ENCODE measurements at regions not wholly inside any gene's neighbourhood (a gene's known extent, or its start where the extent isn't known, plus 50 kb on each side); places are given as distances from the start of the nearest gene placed in this dataset.

DNA sequence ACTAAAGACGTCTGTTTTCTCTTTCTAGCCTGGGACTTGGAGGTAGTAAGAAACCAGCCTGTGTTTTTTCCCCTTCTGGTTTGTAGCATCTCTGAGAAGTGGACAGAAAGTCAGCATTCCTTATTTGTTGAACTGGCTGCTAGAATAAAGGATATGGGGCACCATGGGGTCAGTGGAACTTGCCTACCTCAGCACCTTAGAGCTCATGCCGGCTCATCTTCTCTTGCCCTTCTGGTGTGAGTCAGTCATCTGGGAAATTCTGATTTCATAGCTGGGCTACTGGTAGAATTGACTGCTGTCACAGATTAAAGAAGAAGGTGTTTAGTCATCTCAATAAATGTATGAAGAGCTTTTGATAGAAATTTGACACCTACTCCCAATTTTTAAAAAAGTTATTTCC, 202.7 kb upstream of the TOPAZ1 start:
- CTCF ChIA-PET: no interaction called here
- TF ChIP-seq, protein P1, sequence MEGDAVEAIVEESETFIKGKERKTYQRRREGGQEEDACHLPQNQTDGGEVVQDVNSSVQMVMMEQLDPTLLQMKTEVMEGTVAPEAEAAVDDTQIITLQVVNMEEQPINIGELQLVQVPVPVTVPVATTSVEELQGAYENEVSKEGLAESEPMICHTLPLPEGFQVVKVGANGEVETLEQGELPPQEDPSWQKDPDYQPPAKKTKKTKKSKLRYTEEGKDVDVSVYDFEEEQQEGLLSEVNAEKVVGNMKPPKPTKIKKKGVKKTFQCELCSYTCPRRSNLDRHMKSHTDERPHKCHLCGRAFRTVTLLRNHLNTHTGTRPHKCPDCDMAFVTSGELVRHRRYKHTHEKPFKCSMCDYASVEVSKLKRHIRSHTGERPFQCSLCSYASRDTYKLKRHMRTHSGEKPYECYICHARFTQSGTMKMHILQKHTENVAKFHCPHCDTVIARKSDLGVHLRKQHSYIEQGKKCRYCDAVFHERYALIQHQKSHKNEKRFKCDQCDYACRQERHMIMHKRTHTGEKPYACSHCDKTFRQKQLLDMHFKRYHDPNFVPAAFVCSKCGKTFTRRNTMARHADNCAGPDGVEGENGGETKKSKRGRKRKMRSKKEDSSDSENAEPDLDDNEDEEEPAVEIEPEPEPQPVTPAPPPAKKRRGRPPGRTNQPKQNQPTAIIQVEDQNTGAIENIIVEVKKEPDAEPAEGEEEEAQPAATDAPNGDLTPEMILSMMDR (conservative IDR thresholded peaks at IDR 0.05; ENCODE audit: low read depth): no peak
- H3K27ac ChIP-seq: no peak overlapping the region
- POLR2A ChIA-PET (ENCODE audit: low non-redundant PET): no interaction called here
- DNase-seq (ENCODE audit: low spot score): no peak

DNA sequence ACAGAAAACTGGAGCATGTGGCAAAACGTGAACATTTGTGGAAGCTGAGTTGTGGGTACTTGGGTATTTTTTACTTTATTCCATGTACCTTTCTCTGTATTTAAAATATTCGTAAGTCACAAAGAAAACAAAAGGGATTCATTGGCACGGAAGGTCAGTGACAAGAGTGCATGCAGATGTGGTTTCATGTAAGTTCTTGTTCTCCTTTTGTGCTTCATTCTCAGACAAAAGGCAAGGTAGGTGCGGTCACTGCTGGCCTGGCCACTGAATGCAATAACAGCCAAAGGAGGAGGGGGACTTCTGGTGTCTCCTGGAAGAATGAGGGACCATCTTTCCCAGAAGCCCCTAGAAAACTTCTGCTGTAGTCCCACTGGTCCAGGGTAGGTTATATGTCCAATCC, 200.0 kb upstream of the TOPAZ1 start:
- ChIA-PET CTCF (no interaction called here), POLR2A (ENCODE audit: low non-redundant PET) (no interaction called here)
- TF ChIP-seq, protein P1 (conservative IDR thresholded peaks at IDR 0.05; ENCODE audit: low read depth): no peak
- DNase-seq (ENCODE audit: low spot score): no peak
- no peak overlapping the region for H3K27ac ChIP-seq

DNA sequence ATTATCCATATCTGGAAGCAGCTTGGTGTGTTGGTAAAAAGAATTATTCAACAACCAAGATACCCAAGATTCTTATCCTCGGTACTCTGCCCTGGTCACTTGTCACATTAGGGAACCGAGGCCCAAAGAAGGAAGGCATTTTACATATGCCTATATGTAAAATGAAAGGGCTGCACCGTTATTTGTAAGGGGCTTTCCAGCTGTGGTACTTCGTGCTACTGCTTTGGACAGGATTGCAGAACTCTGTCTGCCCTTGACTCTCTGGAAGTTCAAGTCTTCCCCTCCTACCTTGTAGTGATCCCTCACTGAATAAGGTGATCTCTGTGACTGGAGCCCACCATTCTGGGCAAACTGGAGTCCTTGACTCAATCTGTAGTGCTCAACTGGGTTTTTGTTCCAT, 198.9 kb upstream of the TOPAZ1 start:
- TF ChIP-seq, protein P1 (conservative IDR thresholded peaks at IDR 0.05; ENCODE audit: low read depth): no peak
- ChIA-PET POLR2A (ENCODE audit: low non-redundant PET) (no interaction called here), CTCF (interaction anchor here (0.7 kb wide), 1 partner anchor 178 kb away, joined by 3 read pairs; no protein-coding TSS in a partner anchor)
- DNase-seq (ENCODE audit: low spot score): no peak
- H3K27ac ChIP-seq: no peak overlapping the region

DNA sequence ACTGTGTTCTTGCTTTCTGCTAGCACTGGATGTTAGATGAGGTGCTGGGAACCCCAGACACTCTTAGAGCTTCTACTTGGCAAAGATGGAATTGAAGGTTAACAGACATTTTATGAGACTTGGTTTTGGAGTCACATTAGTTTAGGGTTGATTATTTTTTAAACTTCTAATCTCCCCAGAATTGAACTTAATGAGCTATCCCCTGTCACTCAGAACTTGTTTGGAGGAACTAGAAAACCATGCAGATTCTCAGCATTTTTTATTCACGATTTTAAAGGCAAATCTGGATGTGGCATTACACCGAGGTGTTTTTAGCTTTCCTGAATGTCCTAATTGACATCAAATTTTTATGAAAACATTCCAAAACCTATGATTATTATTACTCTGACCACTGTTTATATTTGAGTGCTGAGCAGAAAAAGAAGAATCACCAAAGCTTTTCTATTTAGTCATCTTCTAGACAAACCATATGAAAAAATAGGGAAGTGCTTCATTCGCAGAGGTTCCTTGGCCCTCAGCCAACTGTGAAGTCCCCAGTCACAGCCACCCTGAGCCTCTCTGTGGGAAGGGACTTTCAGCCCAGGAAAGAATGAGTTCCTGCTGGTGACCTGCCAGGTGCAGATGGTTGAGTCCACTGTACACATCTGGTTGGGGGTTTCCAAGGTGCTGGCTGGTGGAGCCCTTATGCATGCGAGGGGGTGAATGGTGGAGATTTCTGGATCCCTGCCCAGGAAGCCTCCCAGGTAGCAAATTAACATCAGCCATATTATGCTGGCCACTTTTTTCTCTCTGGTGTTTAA, 196.0 kb upstream of the TOPAZ1 start:
- ChIA-PET CTCF (no interaction called here), POLR2A (ENCODE audit: low non-redundant PET) (no interaction called here)
- DNase-seq (ENCODE audit: low spot score): no peak

DNA sequence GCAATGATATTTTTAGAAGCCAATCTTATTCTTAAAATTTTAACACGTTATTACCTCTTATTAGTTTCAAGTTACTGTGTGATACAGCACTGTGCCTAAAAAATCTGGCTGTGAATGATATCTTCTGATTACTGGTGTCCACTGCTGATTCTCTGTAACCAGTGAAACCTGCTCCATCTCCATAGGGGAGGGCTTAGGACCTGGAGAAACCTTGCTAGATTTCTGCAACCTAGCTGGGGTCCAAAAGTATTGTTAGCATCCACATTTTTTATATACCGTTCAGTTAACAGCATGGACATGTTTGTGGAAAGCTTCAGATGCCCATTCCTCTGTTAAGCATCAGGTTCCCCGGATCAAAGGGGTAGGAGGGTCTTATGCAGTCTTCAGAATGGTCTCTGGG, 193.9 kb upstream of the TOPAZ1 start:
- no peak for DNase-seq (ENCODE audit: low spot score)
- no peak overlapping the region for H3K27ac ChIP-seq
- TF ChIP-seq, protein P1 (conservative IDR thresholded peaks at IDR 0.05; ENCODE audit: low read depth): no peak
- POLR2A ChIA-PET (ENCODE audit: low non-redundant PET): no interaction called here
- CTCF ChIA-PET: no interaction called here

More for the DNA sequence above, 196.0 kb upstream of the TOPAZ1 start:
- H3K27ac ChIP-seq: no peak overlapping the region
- TF ChIP-seq, protein P1 (conservative IDR thresholded peaks at IDR 0.05; ENCODE audit: low read depth): no peak

DNA sequence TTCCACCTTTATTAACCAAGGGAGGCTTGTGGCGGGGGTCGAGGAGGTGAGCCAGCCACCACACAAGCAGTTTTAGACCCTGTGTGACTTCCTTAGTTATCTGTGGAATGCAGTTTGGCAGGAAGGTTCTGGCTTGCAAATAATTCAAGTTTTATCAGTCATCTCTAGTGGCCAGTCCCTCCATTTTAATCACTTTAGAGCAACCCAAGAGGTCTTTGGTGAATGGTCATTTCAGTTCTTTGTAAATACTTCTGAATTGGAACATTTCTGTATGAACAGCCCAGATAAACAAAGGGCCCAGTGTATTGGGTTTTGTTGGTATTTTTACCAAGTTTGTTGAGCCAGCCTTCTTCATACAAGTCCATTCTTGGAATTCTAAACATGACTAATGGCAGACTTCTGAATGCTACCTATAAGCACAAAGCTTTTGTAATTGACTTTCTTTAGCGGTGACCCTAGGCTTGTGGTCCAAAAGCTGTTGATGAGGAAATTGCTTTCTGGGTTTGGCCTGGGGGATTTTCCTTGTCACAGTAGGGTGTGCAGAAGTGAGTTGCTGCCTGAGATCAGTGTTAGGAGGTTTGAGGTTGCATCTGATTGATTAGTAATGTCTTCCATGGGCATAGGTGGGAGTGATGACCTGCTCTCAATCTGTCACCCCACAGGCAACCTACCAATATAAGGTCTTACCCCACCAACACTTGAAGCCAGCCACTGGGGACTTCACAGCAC, 193.3 kb upstream of the TOPAZ1 start:
- TF ChIP-seq, protein P1 (conservative IDR thresholded peaks at IDR 0.05; ENCODE audit: low read depth): no peak
- POLR2A ChIA-PET (ENCODE audit: low non-redundant PET): no interaction called here

More for the DNA sequence above, 193.3 kb upstream of the TOPAZ1 start:
- CTCF ChIA-PET: no interaction called here
- DNase-seq (ENCODE audit: low spot score): no peak
- no peak overlapping the region for H3K27ac ChIP-seq

Measured in RWPE1 (cell line).